ENCODE measurements at regions not wholly inside any gene's neighbourhood (a gene's known extent, or its start where the extent isn't known, plus 50 kb on each side); places are given as distances from the start of the nearest gene placed in this dataset.

GRCh38 chr4:24674279-24674678 is 89.9 kb upstream of the DHX15 start:
- no peak for TF ChIP-seq CTCF (IDR thresholded peaks at IDR 0.05)
- no peak for TF ChIP-seq POLR2A (IDR thresholded peaks at IDR 0.05)
- DNase-seq, result no peak
- H3K36me3 ChIP-seq, result no peaks in the 10 kb centered on the region
- H3K4me3 ChIP-seq, result no peak overlapping the region
- no peaks in the 10 kb centered on the region for H3K4me1 ChIP-seq
- no peaks in the 10 kb centered on the region for H3K9me3 ChIP-seq
- intact Hi-C loops (cut with DNase I; ENCODE audit: low total_unique reads), result no loop called here
- H3K27me3 ChIP-seq, result no peaks in the 10 kb centered on the region
- H3K27ac ChIP-seq, result no peak overlapping the region

DNA sequence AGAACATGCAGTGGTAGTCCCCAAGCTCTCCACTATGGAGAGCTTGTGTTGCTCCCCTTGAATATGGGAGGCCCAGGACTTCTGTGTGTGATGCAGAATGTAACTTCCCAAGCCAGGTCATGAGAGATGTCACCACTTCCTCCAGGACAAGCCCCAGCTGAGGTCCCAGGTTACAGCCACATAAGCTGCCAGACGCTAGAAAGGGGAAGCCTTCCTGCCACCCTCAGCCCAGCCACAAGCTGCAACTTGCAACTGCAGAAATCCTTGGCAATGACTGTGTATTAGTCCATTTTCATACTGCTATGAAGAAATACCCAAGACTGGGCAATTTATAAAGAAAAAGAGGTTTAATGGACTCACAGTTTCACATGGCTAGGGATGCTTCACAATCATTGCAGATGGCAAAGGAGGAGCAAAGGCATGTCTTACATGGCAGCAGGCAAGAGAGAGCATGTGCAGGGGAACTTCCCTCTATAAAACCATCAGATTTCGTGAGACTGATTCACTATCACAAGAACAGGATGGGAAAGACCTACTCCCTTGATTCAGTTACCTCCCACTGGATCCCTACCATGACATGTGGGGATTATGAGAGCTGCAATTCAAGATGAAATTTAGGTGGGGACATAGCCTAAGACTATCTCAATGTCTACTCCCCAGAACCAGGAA is 91.5 kb upstream of the DHX15 start:
- intact Hi-C loops (cut with DNase I; ENCODE audit: low total_unique reads), result no loop called here
- no peak for DNase-seq
- TF ChIP-seq POLR2A (IDR thresholded peaks at IDR 0.05) (no peak), CTCF (IDR thresholded peaks at IDR 0.05) (no peak)
- Histone ChIP-seq H3K4me1 (no peaks in the 10 kb centered on the region), H3K4me3 (no peak overlapping the region), H3K27me3 (no peaks in the 10 kb centered on the region), H3K36me3 (no peaks in the 10 kb centered on the region), H3K9me3 (no peaks in the 10 kb centered on the region), H3K27ac (no peak overlapping the region)

- no peak overlapping the region for H3K4me3 ChIP-seq
- no peaks in the 10 kb centered on the region for H3K4me1 ChIP-seq
- no peak for DNase-seq
- H3K36me3 ChIP-seq, result no peaks in the 10 kb centered on the region
- no peaks in the 10 kb centered on the region for H3K27me3 ChIP-seq
- intact Hi-C loops (cut with DNase I; ENCODE audit: low total_unique reads), result no loop called here
- H3K9me3 ChIP-seq, result no peaks in the 10 kb centered on the region
- TF ChIP-seq POLR2A (IDR thresholded peaks at IDR 0.05) (no peak), CTCF (IDR thresholded peaks at IDR 0.05) (no peak)
- no peak overlapping the region for H3K27ac ChIP-seq
Measured at GRCh38 chr4:24677909-24678308, 93.6 kb upstream of the DHX15 start.

DNA sequence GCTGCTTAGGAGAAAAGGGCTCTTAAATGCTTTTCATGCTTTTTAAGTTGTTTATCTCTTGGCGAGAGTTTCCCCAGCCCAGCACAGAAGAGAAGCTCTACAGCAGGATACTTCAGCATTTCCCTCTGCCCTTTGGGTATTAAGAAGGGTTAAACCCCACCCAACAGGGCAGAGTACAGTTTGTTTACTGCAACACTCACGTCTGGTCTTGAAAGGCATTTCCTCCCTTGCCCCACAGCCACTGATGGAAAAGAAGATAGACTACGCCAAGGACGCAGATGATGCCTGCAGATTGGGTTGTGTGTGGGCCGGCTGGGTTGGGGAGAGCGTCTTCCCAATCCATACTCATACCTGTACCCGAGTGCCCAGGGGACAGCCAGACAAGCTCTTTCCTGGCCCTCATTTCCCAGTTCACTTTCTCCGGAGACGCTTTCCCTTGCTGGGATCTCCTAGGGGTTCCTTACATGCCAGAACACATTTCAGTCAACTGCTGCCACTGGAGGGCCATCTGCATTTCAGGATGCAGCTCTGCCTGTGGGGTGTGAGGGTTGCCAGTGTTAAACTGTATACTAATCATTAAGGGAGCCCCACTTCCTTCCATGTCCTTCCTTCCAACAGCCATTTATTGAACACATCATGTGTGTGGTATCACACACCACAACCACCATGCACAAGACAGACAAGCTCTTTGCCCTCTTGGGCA is 96.5 kb upstream of the DHX15 start:
- Histone ChIP-seq H3K4me3 (no peak overlapping the region), H3K9me3 (no peaks in the 10 kb centered on the region), H3K36me3 (no peaks in the 10 kb centered on the region), H3K4me1 (no peaks in the 10 kb centered on the region), H3K27me3 (no peaks in the 10 kb centered on the region), H3K27ac (no peak overlapping the region)
- intact Hi-C loops (cut with DNase I; ENCODE audit: low total_unique reads), result no loop called here
- no peak for DNase-seq
- no peak for TF ChIP-seq POLR2A (IDR thresholded peaks at IDR 0.05)

GRCh38 chr4:24683116-24683515 is 98.8 kb upstream of the DHX15 start:
- Histone ChIP-seq H3K27ac (no peak overlapping the region), H3K27me3 (no peaks in the 10 kb centered on the region), H3K4me1 (no peaks in the 10 kb centered on the region), H3K4me3 (no peak overlapping the region), H3K9me3 (no peaks in the 10 kb centered on the region), H3K36me3 (no peaks in the 10 kb centered on the region)
- no peak for TF ChIP-seq POLR2A (IDR thresholded peaks at IDR 0.05)
- TF ChIP-seq CTCF (IDR thresholded peaks at IDR 0.05), result no peak
- DNase-seq, result no peak
- intact Hi-C loops (cut with DNase I; ENCODE audit: low total_unique reads), result no loop called here

All from uterus (tissue), 3 donors.